ENCODE measurements at regions not wholly inside any gene's neighbourhood (a gene's known extent, or its start where the extent isn't known, plus 50 kb on each side); places are given as distances from the start of the nearest gene placed in this dataset.

- ATAC-seq, result no peak
- no peak for DNase-seq
- Mint-ChIP-seq H3K27ac (no peak overlapping the region), H3K4me1 (no peaks in the 10 kb centered on the region), H3K4me3 (no peak overlapping the region), H3K36me3 (no peaks in the 10 kb centered on the region), H3K9me3 (no peaks in the 10 kb centered on the region), H3K27me3 (ENCODE audit: low read depth in 2 of 2) (peaks cover 5% of the 10 kb centered on the region in 2 donors)
- intact Hi-C loops (cut with micrococcal nuclease), result no loop called here
- Histone ChIP-seq H3K4me1 (ENCODE audit: control insufficient read depth, insufficient read depth, low read length) (no peaks in the 10 kb centered on the region), H3K9me3 (ENCODE audit: control insufficient read depth, insufficient read depth, low read length) (no peaks in the 10 kb centered on the region), H3K36me3 (ENCODE audit: control insufficient read depth, insufficient read depth, low read length) (no peaks in the 10 kb centered on the region), H3K27ac (ENCODE audit: low read length) (no peak overlapping the region), H3K4me3 (ENCODE audit: low read length) (no peak overlapping the region), H3K27me3 (ENCODE audit: control insufficient read depth, insufficient read depth, low read length) (no peaks in the 10 kb centered on the region)
- WGBS (ENCODE audit: insufficient coverage), result 70% methylated on average over 4 of the region's 4 CpGs
- TF ChIP-seq CTCF (IDR thresholded peaks at IDR 0.05), result no peak
Measured at GRCh38 chr20:41889844-41890224, 271.7 kb upstream of the CHD6 start.

GRCh38 chr20:41889126-41889843 lies 271.1 kb upstream of the CHD6 start:
- Mint-ChIP-seq H3K27me3 (ENCODE audit: low read depth in 2 of 2) (peaks cover 5 to 9% of the 10 kb centered on the region in 2 donors), H3K36me3 (no peaks in the 10 kb centered on the region), H3K4me3 (no peak overlapping the region), H3K9me3 (peaks cover 0 to 1% of the 10 kb centered on the region in 2 donors), H3K27ac (no peak overlapping the region), H3K4me1 (no peaks in the 10 kb centered on the region)
- Histone ChIP-seq H3K4me3 (ENCODE audit: low read length) (no peak overlapping the region), H3K4me1 (ENCODE audit: control insufficient read depth, insufficient read depth, low read length) (no peaks in the 10 kb centered on the region), H3K27me3 (ENCODE audit: control insufficient read depth, insufficient read depth, low read length) (no peaks in the 10 kb centered on the region), H3K27ac (ENCODE audit: low read length) (no peak overlapping the region), H3K9me3 (ENCODE audit: control insufficient read depth, insufficient read depth, low read length) (no peaks in the 10 kb centered on the region), H3K36me3 (ENCODE audit: control insufficient read depth, insufficient read depth, low read length) (no peaks in the 10 kb centered on the region)
- intact Hi-C loops (cut with micrococcal nuclease), result no loop called here
- no peak for DNase-seq
- TF ChIP-seq CTCF (IDR thresholded peaks at IDR 0.05), result no peak
- no peak for ATAC-seq
- WGBS (ENCODE audit: insufficient coverage), result 78% methylated on average over 3 of the region's 3 CpGs

GRCh38 chr20:41888434-41888833 lies 270.3 kb upstream of the CHD6 start:
- intact Hi-C loops (cut with micrococcal nuclease), result no loop called here
- no peak for ATAC-seq
- WGBS (ENCODE audit: insufficient coverage), result 90% methylated on average over 8 of the region's 8 CpGs
- Mint-ChIP-seq H3K4me1 (no peaks in the 10 kb centered on the region), H3K27ac (no peak overlapping the region), H3K36me3 (no peaks in the 10 kb centered on the region), H3K4me3 (no peak overlapping the region), H3K9me3 (peaks cover 0 to 2% of the 10 kb centered on the region in 2 donors), H3K27me3 (ENCODE audit: low read depth in 2 of 2) (peaks cover 11 to 15% of the 10 kb centered on the region in 2 donors)
- H3K4me3 ChIP-seq (ENCODE audit: low read length), result no peak overlapping the region
- H3K27me3 ChIP-seq (ENCODE audit: control insufficient read depth, insufficient read depth, low read length), result no peaks in the 10 kb centered on the region
- DNase-seq, result no peak
- no peaks in the 10 kb centered on the region for H3K36me3 ChIP-seq (ENCODE audit: control insufficient read depth, insufficient read depth, low read length)
- no peaks in the 10 kb centered on the region for H3K9me3 ChIP-seq (ENCODE audit: control insufficient read depth, insufficient read depth, low read length)
- H3K27ac ChIP-seq (ENCODE audit: low read length), result no peak overlapping the region
- TF ChIP-seq CTCF (IDR thresholded peaks at IDR 0.05), result no peak
- H3K4me1 ChIP-seq (ENCODE audit: control insufficient read depth, insufficient read depth, low read length), result no peaks in the 10 kb centered on the region

- H3K4me1 Mint-ChIP-seq, result no peaks in the 10 kb centered on the region
- H3K9me3 Mint-ChIP-seq, result peaks cover 0 to 2% of the 10 kb centered on the region in 2 donors
- no peak overlapping the region for H3K4me3 ChIP-seq (ENCODE audit: low read length)
- intact Hi-C loops (cut with micrococcal nuclease), result no loop called here
- DNase-seq (no peak), ATAC-seq (no peak)
- WGBS (ENCODE audit: insufficient coverage), result 86% methylated on average over 8 of the region's 8 CpGs
- H3K9me3 ChIP-seq (ENCODE audit: control insufficient read depth, insufficient read depth, low read length), result no peaks in the 10 kb centered on the region
- H3K4me3 Mint-ChIP-seq, result no peak overlapping the region
- no peak overlapping the region for H3K27ac Mint-ChIP-seq
- no peak overlapping the region for H3K27ac ChIP-seq (ENCODE audit: low read length)
- no peaks in the 10 kb centered on the region for H3K36me3 ChIP-seq (ENCODE audit: control insufficient read depth, insufficient read depth, low read length)
- no peaks in the 10 kb centered on the region for H3K27me3 ChIP-seq (ENCODE audit: control insufficient read depth, insufficient read depth, low read length)
- TF ChIP-seq CTCF (IDR thresholded peaks at IDR 0.05), result no peak
- H3K4me1 ChIP-seq (ENCODE audit: control insufficient read depth, insufficient read depth, low read length), result no peaks in the 10 kb centered on the region
- H3K36me3 Mint-ChIP-seq, result no peaks in the 10 kb centered on the region
- H3K27me3 Mint-ChIP-seq (ENCODE audit: low read depth in 2 of 2), result peaks cover 12 to 15% of the 10 kb centered on the region in 2 donors
Measured at GRCh38 chr20:41887500-41887899, 269.3 kb upstream of the CHD6 start.

Data from natural killer cell (primary cell).